Right forelimb (tissue), 1 donor: ENCODE measurements at regions not wholly inside any gene's neighbourhood (a gene's known extent, or its start where the extent isn't known, plus 50 kb on each side); places are given as distances from the start of the nearest gene placed in this dataset.

Experiments used
- DNase-seq: peaks from one replicate; pipeline ENCODE4 v3.0.0-alpha.2; 2018

- no peak for DNase-seq
These were observed 221.9 kb upstream of the KITLG start for GRCh38 chr12:88802096-88802706.

GRCh38 chr12:88801227-88802095, 221.2 kb upstream of the KITLG start:
- no peak for DNase-seq

GRCh38 chr12:88793096-88793495, 212.8 kb upstream of the KITLG start:
- DNase-seq, result no peak

- no peak for DNase-seq
These were observed 210.0 kb upstream of the KITLG start for GRCh38 chr12:88790231-88790630.

GRCh38 chr12:88784166-88784565, 203.9 kb upstream of the KITLG start:
- DNase-seq, result no peak

- no peak for DNase-seq
These were observed 202.1 kb upstream of the KITLG start for GRCh38 chr12:88782351-88782750.

- DNase-seq, result no peak
These were observed 201.6 kb upstream of the KITLG start for GRCh38 chr12:88781909-88782308.

- no peak for DNase-seq
These were observed 197.8 kb upstream of the KITLG start for GRCh38 chr12:88778064-88778463.

GRCh38 chr12:88775742-88776151, 195.5 kb upstream of the KITLG start:
- no peak for DNase-seq

- no peak for DNase-seq
These were observed 187.4 kb upstream of the KITLG start for GRCh38 chr12:88767699-88768098.

- DNase-seq, result no peak
These were observed 184.7 kb upstream of the KITLG start for GRCh38 chr12:88764781-88765480.

- DNase-seq, result no peak
These were observed 183.3 kb upstream of the KITLG start for GRCh38 chr12:88763536-88764100.

GRCh38 chr12:88758176-88758575, 177.9 kb upstream of the KITLG start:
- no peak for DNase-seq

- no peak for DNase-seq
These were observed 176.6 kb upstream of the KITLG start for GRCh38 chr12:88756917-88757316.

- DNase-seq, result no peak
These were observed 175.9 kb upstream of the KITLG start for GRCh38 chr12:88756153-88756552.

GRCh38 chr12:88753707-88754106, 173.4 kb upstream of the KITLG start:
- no peak for DNase-seq

- DNase-seq, result no peak
These were observed 172.8 kb upstream of the KITLG start for GRCh38 chr12:88753066-88753465.

GRCh38 chr12:88752183-88752582, 171.9 kb upstream of the KITLG start:
- no peak for DNase-seq

- DNase-seq, result no peak
These were observed 170.7 kb upstream of the KITLG start for GRCh38 chr12:88750867-88751543.

GRCh38 chr12:88746386-88746785, 166.1 kb upstream of the KITLG start:
- no peak for DNase-seq

- no peak for DNase-seq
These were observed 163.8 kb upstream of the KITLG start for GRCh38 chr12:88743946-88744685.

- DNase-seq, result no peak
These were observed 157.7 kb upstream of the KITLG start for GRCh38 chr12:88737838-88738472.
